GDM1 (cell line): ENCODE measurements at regions not wholly inside any gene's neighbourhood (a gene's known extent, or its start where the extent isn't known, plus 50 kb on each side); places are given as distances from the start of the nearest gene placed in this dataset.
"Not testable (repeated sequence)": the region's sequence is repeated elsewhere in the genome, so short reads cannot be mapped to it uniquely, and the experiment has no call there.

Experiments
- DNase-seq: peaks from one replicate; lab custom pipeline; 2025; lab: John Stamatoyannopoulos, UW

DNA sequence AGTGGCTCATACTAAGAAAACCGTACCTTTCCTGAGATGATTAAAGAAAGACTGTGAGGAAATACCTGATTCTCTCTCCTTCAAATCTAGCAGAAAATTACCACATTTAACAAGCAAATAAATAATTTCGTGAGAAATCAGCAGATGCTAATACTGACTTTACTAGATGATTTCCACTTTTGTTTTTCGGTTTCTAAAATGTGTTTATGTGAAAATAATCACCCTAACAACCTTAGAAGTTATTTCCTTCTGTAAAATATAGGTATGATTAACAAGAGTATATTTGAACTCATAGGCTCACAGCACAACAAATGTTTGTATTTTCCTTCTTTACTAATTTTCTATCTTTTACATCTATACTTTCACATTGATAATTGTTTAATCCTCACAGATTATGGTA, 594.1 kb upstream of the FAM98A start:
- DNase-seq, result no peak

DNA sequence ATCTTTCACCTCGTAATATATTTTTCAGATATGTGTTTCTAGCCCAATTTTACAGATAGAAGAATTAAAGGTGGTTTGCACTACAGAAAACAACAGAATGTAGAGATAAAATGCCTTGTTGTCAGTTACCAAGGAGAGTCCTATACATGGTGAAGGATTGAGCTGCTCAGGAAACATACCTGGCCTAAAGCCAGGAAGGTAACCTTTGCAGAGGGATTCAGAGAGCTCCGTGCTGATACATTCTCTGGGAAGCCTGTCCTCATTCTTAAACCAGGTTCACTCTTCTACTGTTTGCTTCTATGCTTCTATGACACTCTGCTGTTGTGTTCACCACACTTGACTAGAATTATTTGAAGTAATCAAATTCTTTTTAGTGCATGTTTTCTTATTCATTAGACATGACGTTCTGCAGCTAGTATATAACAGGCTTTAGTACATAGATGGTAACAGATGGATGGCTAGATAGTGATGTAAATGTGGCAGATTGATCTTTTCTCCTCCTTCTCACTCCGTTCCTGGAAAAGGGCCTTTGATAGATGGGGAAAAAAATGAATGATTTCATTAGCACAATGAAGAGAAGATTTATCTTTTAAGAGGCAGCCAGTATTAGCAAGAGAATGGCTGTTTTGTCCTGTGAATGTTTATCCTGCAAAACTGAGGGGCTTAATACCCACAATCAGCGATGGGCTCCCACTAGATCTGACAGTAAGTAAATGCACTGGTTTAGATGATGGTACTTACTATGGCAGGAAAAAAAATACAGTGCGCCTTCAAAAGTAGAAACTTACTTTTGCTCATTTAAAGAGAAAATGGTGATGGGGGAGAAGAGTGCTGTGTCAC, 589.6 kb upstream of the FAM98A start:
- no peak for DNase-seq

DNA sequence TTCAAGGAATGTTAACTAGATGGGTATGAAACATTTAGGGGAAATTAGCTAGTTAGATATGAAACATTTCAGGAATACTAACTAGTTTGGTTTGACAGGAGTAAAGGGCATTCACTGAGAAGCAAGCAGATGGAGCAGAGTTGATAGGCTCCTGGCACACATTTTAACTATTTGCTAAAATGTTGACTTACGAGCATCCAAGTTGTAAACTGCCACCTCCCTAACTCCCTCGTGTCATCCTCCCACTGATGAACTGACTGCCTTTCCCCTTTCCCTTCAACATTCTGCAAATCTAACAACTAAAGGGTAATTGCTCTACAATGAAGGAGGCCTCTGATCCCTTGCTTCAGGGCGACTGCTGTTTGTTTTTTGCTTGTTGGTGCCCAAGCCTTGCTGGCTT, 580.4 kb upstream of the FAM98A start:
- DNase-seq, result no peak

DNA sequence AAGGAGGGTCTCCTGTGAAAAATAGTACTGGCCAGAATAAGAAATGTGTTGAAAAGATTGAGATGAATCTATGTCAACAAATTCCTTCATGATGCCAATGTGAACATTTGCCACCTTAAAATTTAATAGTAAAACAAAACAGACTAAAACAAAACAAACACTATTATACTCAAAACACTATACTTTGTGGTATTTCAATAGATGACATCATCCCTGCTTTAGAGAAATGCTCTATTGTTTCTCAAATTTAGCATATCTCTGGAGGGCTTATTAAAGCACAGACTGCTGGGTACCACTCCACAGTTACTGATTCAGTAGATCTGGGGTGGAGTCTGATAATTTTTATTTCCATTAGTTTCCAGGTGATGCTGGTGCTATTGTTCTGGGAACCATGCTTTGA, 579.4 kb upstream of the FAM98A start:
- DNase-seq, result no peak

DNA sequence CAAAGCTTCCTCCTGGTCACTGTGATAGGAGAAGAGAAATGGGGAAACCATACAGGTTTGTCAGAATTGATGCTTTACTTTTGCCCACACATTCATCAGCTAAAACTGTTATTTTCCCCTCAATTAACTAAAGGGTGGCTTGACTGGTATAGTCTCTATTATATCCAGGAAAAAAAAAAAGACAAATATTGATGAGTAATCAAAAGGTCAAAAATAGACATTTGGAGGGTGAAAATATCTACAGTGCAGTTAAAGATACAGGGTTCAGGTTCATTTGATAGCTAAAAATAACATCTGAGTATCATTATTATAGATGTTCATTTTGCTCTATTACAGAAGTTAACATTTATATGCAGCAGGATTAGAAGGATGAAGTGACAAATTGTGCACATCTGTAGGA, 577.6 kb upstream of the FAM98A start:
- no peak for DNase-seq

DNA sequence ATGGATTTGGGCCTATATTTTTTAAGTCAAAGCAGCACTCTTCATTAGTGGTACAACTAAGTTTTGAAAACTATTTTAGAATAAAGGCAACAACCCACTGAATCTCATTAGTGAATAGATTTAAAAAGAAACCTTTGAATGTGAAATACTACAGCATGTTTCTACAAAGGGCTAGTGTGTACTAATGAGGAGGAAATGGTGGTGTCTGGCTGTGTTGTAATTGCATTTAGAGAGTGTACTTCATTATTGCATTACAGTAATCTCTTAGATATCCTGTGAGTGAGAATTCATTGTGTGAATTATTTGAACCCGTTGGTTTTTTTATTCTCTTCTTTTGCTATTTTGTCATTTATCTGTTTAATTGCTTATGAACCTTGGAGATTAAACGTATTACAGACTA, 575.4 kb upstream of the FAM98A start:
- DNase-seq, result no peak

DNA sequence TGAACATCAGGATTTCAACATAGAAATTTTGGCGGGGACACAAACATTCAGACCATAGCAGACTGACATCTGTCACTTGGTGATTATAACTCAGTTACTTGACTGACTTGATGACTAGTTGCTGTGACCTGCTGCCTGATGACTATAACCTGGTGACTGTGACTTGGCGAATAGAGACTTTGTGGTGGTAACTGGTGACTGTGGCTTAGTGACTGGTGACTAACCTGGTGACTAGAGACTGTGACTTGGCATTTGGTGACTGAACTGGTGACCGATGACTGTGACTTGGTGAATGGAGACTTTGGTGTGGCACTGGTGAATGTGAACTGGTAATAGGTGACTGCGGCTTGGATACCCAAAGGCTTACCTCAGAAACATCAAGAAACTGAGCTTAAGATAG, 563.1 kb upstream of the FAM98A start:
- DNase-seq, result no peak

DNA sequence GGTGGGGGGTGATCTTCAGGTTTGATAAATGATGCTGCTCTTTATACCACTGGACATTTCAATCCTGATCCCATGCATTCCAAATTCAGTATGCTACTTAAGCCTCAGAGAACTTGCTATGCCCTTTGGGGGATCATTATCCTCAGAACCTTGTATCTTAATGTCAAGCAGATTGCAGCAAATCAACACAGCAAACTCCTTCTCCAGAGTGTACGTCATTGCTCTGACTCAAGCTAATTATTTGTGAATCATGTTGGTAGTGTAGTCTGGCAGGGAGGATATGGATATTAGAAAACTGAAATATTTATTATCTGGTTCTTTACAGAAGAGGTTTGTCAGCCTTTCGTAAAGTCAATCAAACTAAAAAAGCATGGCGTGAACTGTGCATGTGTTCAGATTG, 562.5 kb upstream of the FAM98A start:
- DNase-seq, result no peak

DNA sequence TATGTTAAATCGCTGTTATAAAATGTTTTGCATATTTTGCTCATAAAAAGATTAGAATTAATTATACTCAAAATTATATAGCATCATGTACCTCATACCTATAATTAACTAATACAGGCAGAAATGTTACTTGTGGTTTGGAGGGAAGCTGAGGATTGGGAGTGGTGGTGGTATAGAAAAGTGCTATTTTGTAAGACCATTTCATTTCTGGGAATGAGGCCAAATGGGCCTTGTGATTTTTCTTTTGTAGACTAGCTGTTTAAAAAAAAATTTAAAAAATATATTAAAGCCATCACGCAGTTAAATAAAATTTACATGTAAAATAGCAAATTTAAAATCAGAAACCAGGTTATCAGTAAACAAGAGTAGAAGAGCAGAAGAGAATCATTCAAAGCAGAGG, 560.8 kb upstream of the FAM98A start:
- no peak for DNase-seq

DNA sequence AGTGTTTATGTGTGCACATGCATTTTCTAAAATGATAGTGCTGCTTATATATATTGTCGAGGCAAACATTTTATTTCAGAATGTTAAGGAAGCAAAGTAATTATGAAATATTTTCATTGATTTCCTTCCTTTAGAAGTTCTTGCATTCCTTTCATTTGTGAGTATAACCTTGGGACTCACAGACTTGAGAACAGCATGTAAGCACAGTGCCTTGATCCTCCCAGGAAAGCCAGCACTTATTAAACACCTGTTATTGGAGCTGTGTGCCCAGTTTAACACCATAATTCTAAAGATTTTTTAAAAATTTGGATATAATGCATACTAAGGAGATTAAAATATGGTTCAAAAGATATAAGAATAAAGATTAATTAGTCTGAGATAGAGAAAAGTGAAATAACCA, 554.4 kb upstream of the FAM98A start:
- no peak for DNase-seq

DNA sequence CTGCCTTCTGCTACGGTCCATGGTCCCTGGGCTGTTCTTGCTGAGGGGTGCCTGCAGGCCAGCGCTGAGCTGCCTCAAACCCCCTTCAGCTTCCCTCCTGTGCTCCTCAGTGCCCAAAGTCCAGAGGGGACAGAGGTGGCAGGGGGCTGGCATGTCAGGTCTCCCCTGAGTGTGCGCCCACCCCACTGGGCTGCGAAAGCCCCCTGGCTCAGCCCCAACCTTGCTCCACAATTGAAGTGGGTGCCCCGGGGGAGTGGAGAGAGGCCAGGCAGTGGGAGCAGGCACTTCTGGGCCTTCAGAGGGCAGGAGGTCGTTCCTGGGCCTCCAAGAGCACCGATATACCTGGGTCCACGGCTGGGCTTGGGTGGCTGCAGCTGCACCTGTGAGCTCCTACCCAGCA, 548.7 kb upstream of the FAM98A start:
- DNase-seq, result no peak

DNA sequence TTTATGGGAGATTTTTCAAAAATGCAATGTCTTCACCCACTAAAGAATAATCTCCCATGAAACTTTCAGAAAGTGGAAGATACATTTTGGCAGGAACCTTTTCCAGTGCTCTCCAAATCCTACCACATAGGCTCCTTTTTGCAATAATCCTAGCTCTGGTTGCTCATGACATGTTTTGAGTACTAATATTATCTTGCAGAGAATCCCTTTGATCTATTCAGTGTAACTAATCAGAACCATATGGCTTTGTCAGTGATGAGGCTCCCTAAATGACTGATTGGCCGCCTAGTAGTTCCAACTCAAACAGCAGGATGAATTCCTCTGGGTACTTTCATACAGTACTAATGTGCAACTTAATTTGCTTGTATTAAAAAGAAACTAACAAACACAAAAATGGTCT, 544.0 kb upstream of the FAM98A start:
- no peak for DNase-seq

DNA sequence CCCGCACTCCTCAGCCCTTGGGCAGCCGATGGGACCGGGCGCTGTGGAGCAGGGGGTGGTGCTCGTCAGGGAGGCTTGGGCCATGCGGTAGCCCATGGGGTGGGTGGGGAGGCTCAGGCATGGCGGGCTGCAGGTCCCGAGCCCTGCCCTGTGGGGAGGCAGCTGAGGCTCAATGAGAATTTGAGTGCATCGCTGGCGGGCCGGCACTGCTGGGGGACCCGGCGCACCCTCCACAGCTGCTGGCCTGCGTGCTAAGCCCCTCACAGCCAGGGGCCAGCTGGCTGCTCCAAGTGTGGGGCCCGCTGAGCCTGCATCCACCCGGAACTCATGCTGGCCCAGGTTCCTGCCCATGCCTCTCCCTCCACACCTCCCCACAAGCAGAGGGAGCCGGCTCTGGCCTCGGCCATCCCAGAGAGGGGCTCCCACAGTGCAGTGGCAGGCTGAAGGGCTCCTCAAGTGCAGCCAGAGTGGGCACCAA, 543.5 kb upstream of the FAM98A start:
- DNase-seq, result not testable (repeated sequence)

DNA sequence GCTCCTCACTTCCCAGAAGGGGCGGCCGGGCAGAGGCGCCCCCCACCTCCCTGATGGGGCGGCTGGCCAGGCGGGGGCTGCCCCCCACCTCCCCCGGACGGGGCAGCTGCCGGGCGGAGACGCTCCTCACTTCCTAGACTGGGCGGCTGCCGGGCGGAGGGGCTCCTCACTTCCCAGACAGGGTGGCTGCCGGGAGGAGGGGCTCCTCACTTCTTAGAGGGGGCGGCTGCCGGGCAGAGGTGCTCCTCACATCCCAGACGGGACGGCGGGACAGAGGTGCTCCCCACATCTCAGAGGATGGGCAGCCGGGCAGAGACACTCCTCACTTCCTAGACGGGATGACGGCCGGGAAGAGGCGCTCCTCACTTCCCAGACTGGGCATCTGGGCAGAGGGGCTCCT, 534.0 kb upstream of the FAM98A start:
- DNase-seq, result not testable (repeated sequence)

DNA sequence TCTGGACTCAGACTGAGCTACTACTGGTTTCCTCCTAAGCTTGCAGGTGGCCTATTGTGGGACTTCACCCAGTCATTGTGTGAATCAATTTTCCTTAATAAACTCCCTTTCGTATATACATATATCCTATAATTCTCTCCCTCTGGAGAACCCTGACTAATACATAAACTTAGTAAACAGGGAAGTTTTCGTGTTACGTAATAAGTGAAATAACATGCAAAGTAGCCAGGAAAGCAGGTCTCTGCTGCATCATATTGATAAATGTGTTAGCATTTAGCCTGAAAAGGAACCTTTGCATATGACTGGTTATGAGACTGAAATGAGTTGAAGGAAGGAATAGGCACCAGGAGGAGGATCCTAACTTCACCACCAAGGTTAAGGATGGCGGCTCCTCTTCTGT, 527.2 kb upstream of the FAM98A start:
- no peak for DNase-seq

DNA sequence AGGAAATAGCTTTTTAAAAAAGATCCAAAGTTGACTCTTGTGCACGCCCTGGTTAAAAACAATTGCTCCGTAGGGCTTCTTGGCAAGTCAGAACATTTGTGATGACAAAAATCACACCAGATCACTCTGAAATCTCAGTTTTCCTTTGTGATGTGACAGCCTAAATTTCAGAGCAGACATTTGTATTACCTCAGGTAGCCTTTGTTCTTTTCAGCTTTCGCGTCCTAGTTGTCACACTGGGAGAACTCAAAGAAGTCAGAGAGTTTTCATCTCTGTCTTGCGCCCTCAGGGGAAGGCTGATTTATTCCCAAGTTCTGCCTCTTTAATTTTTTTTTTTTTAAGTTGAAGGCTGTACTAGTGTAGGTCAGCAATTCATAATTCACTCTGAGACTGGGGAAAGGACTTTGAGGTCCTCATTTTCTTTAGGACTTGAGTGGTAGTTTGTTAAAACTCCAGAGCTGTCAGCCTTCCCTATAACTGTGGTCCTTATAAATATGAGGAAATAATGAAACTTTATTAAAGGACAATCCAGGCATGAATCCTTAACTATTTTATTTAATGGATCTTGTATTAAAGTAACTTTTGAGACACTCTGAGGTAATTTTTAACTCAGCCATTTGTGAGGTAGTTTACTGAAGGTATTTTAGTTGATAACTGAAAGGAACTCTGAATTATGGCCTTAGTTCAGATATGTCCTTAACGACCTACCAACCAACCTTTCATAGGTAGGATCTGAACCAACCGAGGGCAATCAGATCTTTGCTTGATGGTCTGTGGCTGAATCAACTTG, 525.1 kb upstream of the FAM98A start:
- no peak for DNase-seq

DNA sequence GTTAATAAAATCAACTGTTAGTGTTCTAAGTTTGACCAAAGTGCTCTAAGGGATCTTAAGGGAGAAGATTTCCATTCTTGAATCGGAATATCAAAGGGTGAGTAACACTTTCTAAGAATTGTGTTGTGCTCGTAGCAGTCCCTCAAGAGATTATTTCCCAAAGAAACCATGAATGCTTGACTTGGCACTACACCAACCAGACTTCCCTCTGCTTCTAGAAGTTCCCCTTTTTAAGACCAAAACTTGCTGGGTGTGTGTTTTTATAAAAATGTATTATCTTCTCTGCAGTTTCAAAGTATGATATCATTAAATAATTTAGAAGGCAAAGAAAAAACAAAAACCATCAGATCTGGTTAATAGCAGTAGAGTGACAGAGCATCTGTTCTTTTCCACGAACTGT, 522.0 kb upstream of the FAM98A start:
- no peak for DNase-seq

DNA sequence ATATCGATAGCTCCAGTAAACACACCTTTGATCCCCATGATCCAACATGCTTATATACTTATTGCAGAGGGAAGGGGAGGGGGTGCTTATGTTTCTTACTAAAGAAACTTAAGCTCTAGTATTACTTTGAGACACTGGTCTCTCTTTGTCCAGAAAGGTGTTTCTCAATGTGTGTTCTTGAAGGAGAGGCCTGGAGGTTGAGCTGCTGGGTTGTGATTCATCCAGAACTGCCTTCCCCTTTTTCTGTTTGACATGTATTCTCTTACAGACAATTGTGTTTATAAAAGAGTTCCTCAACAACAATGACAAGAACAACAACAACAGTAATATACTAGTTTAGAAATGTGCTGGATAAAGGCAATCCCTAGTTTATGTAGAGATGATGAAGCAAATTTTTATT, 516.0 kb upstream of the FAM98A start:
- DNase-seq, result no peak

DNA sequence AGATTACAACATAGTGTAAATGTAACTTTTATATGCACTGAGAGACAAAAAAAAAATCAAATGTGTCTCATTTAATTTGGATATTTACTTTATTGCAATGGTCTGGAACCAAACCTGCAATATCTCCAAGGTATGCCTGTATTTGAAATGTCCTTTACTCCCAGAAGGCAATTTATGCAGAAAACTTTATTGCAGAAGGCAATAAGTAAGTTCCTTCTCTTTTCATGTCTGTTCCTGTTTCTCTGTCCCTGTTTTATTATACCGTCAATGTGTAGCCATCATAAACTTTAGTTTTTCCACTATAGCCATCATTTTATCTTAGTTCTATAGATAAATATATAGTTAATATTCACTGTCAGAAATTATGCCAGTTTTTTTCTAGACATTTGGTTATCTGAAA, 513.1 kb upstream of the FAM98A start:
- no peak for DNase-seq

DNA sequence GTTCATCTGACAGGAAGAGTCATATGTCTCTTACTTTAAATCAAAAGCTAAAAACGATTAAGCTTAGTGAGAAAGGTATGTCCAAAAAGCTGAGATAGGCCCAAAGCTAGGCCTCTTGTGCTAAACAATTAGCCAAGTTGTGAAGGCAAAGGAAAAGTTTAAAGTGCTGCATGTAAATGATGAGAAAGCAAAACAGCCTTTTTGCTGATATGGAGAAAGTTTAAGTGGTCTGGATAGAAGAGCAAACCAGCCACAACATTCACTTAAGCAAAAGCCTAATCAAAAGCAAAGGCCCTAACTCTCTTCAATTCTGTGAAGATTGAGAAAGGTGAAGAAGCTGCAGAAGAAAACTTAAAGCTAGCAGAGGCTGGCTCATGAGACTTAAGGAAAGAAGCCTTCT, 511.3 kb upstream of the FAM98A start:
- DNase-seq, result no peak

DNA sequence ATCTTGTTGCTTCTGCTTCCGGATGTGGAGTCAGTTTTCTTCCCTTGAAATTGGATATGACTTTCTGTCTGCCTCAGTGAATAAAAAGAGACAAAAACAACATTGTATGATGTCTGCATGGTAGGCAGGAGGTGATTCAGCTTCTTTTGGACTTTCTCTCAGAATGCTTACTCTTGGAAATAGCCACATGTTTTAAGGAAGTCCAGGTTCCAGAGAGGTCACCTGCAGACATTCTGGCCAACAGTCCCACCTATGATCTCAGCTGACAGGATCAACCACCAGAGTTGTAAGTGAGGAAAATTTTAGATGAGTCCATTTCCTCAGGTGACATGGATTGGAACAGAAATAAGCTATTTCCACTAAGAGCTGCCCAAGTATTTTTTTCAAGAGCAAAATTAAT, 508.7 kb upstream of the FAM98A start:
- DNase-seq, result no peak

DNA sequence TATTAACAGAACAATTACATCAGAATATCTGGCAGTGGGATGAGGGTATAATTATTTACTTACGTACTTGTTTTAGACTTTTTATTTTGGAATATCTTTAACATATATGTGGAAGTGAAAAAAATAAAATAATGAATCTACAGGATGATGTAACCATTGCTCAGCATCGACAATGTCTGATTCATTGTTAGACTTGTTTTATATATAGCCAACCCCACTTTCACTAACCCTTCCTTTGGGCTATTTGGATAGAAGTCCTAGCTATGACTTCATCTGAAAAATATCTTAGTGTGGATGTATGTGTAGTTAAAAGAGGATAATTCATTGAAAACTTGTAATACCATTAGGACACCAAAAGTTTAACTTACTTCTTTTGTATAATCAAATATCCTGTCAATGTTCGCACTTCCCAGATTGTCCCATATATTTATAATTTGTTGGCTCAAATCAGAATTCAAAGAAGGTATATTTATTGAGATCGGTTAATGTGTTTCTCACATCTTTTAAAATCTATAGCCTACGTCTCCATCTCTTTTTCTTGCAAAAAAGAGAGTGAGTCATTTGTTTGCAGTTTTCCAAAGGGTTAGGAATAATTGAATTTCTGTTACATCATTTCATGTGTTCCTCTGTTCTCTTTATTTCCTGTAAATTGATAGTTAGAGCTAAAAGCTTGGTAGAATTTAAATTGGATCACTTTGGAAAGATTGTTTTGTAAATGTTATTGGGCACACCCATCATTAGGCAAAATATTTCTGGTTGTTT, 506.1 kb upstream of the FAM98A start:
- DNase-seq, result no peak

DNA sequence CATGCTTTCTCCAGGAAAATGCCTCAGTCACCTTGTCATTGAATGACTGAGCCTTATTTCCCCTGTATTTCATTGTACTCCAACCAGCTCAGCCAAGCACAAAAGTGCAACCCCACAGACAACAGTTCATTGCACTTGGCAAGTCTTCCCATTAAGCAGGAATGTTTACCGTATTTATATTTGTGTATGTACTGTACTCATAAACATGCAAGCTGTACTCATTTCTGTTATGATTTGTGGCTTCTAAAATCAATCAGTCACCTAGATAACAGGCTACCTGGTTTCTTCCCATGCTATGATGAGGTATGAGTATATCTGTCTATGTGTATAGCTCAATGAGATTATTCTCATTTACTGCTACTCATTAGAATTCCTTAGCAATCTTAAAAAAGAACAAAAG, 505.5 kb upstream of the FAM98A start:
- DNase-seq, result no peak
